A549 (cell line): ENCODE measurements at regions not wholly inside any gene's neighbourhood (a gene's known extent, or its start where the extent isn't known, plus 50 kb on each side); places are given as distances from the start of the nearest gene placed in this dataset.
"Not testable (repeated sequence)": the region's sequence is repeated elsewhere in the genome, so short reads cannot be mapped to it uniquely, and the experiment has no call there.

Experiments used
- ATAC-seq, 2 experiments: fragments of 200-7000 bp in 1 of 2; fragments of >200 bp in 1 of 2; cut with Nextera tagmentation in 1 of 2; cut with Tn5 transposase in 1 of 2; 3 replicates each; pipeline versions ENCODE4 v1.8.0 to v1.9.1; 2018 to 2020; ENCODE audit warnings: mild to moderate bottlenecking in 1 of 2, moderate library complexity in 1 of 2
- CTCF ChIA-PET: fragments of 300-600 bp; sonication (Branson Sonifier 250); formaldehyde crosslinking; extraction: SDS; loops from one replicate; lab custom pipeline; 2021; ENCODE audit warnings: antibody characterized with exemption, inconsistent platforms; lab: Yijun Ruan, JAX
- POLR2A ChIA-PET: fragments of 350-600 bp; formaldehyde crosslinking; extraction: SDS; loops from one replicate; lab custom pipeline; 2021; ENCODE audit warnings: antibody characterized with exemption, inconsistent platforms; lab: Yijun Ruan, JAX
- DNase-seq, 2 experiments: peaks; one replicate each; pipeline versions ENCODE4 v3.0.0 to v3.0.0-alpha.2; 2011 to 2016; ENCODE audit warnings: low read depth in 1 of 2, low spot score in 1 of 2
- FAIRE-seq: peaks from 2 replicates; lab custom pipeline; 2011; peaks lifted over from hg19 to GRCh38; lab: Jason Lieb, UNC
- H3K27ac ChIP-seq, 2 experiments: fragments of >200 bp; sonication (Bioruptor Twin); formaldehyde crosslinking; 3 replicates each; pipeline ENCODE4 v1.5.1; 2016 to 2017
- H3K4me1 ChIP-seq: fragments of >200 bp; sonication (Bioruptor Twin); formaldehyde crosslinking; 3 replicates; pipeline ENCODE4 v1.6.1; 2016
- H3K4me2 ChIP-seq: fragments of >200 bp; sonication (Bioruptor Twin); formaldehyde crosslinking; 3 replicates; pipeline ENCODE4 v1.6.1; 2016
- H3K4me3 ChIP-seq: fragments of >200 bp; sonication (Bioruptor Twin); formaldehyde crosslinking; 3 replicates; pipeline ENCODE4 v1.5.1; 2016
- H3K9me3 ChIP-seq: fragments of >200 bp; sonication (Bioruptor Twin); formaldehyde crosslinking; 3 replicates; pipeline ENCODE4 v1.6.1; 2016
- CBX2 ChIP-seq: fragments of 200-600 bp; sonication (generic); IDR thresholded peaks from 2 replicates; pipeline ENCODE4 v1.6.1; 2016; ENCODE audit warnings: low read depth, mild to moderate bottlenecking, borderline replicate concordance
- CHD2 ChIP-seq: fragments of 150-350 bp; IDR thresholded peaks from 2 replicates; pipeline ENCODE4 v1.6.1; 2014; ENCODE audit warnings: low read length; ENCODE audit not compliant: partially characterized antibody
- CHD4 ChIP-seq: fragments of 200-600 bp; sonication (generic); IDR thresholded peaks from 2 replicates; pipeline ENCODE4 v1.6.1; 2016; ENCODE audit warnings: antibody characterized with exemption, mild to moderate bottlenecking, borderline replicate concordance
- ESRRA ChIP-seq: fragments of 150-350 bp; IDR thresholded peaks from 2 replicates; pipeline ENCODE4 v1.6.1; 2014; ENCODE audit warnings: mild to moderate bottlenecking, low read length, borderline replicate concordance
- FOSB ChIP-seq: fragments of 250-450 bp; sonication (Bioruptor Pico); IDR thresholded peaks from 2 replicates; pipeline ENCODE4 v1.5.0; 2020; ENCODE audit warnings: mild to moderate bottlenecking, moderate library complexity
- FOSL2 ChIP-seq, 2 experiments: fragments of 450-650 bp in 1 of 2; fragments of >200 bp in 1 of 2; sonication (Bioruptor Twin) in 1 of 2; formaldehyde crosslinking; IDR thresholded peaks; 2 replicates each; pipeline versions ENCODE4 v1.5.0 to v1.6.1; 2016 to 2020; ENCODE audit warnings: mild to moderate bottlenecking in 1 of 2, moderate library complexity in 1 of 2
- HDAC2 ChIP-seq: fragments of 200-600 bp; sonication (generic); IDR thresholded peaks from 2 replicates; pipeline ENCODE4 v1.6.1; 2016
- HOXA7 ChIP-seq: fragments of 250-450 bp; sonication (Bioruptor Pico); IDR thresholded peaks from 2 replicates; pipeline ENCODE4 v1.5.0; 2020; ENCODE audit warnings: mild to moderate bottlenecking, moderate library complexity
- JUN ChIP-seq, 2 experiments: fragments of >200 bp; sonication (Bioruptor Twin); formaldehyde crosslinking; IDR thresholded peaks; 2 replicates in 1 of 2; 3 replicates in 1 of 2; pipeline ENCODE4 v1.6.1; 2016 to 2017
- KDM1A ChIP-seq: fragments of 200-600 bp; sonication (generic); IDR thresholded peaks from 2 replicates; pipeline ENCODE4 v1.6.1; 2016; ENCODE audit warnings: low read depth, mild to moderate bottlenecking
- KDM5A ChIP-seq: fragments of 200-600 bp; sonication (generic); IDR thresholded peaks from 2 replicates; pipeline ENCODE4 v1.6.1; 2016; ENCODE audit warnings: antibody characterized with exemption, mild to moderate bottlenecking
- MAFK ChIP-seq: fragments of 450-650 bp; IDR thresholded peaks from 2 replicates; pipeline ENCODE4 v1.6.1; 2014; ENCODE audit not compliant: partially characterized antibody
- PHF8 ChIP-seq: fragments of 200-600 bp; sonication (generic); IDR thresholded peaks from 2 replicates; pipeline ENCODE4 v1.6.1; 2016; ENCODE audit warnings: low read depth, mild to moderate bottlenecking, antibody characterized with exemption, moderate library complexity, borderline replicate concordance
- POLR2A ChIP-seq: IDR thresholded peaks from 2 replicates; pipeline ENCODE4 v1.6.1; 2012; ENCODE audit warnings: mild to moderate bottlenecking, low read length
- SREBF2 ChIP-seq: fragments of 450-650 bp; IDR thresholded peaks from 2 replicates; pipeline ENCODE4 v1.6.1; 2014; ENCODE audit warnings: mild to moderate bottlenecking, moderate library complexity
- USF2 ChIP-seq: fragments of 450-650 bp; IDR thresholded peaks from 2 replicates; pipeline ENCODE4 v1.6.1; 2014; ENCODE audit warnings: antibody characterized with exemption
- ZFP36 ChIP-seq: fragments of 450-650 bp; IDR thresholded peaks from 2 replicates; pipeline ENCODE4 v1.6.1; 2014; ENCODE audit warnings: borderline replicate concordance; ENCODE audit not compliant: partially characterized antibody
- WGBS: methylation state at CpG from one replicate; pipeline ENCODE4 v1.1.6; 2017; ENCODE audit errors: missing lambda C conversion rate; 5-methylcytosine and 5-hydroxymethylcytosine counted together
- TF ChIP-seq, protein P1 (sequence below): fragments of >200 bp; sonication (Bioruptor Twin); formaldehyde crosslinking; IDR thresholded peaks from 2 replicates; pipeline ENCODE4 v1.6.1; 2016
- TF ChIP-seq, protein P2 (sequence below): fragments of >200 bp; sonication (Bioruptor Twin); formaldehyde crosslinking; IDR thresholded peaks from 3 replicates; pipeline ENCODE4 v1.5.1; 2016
- TF ChIP-seq, protein P3 (sequence below): fragments of 250-450 bp; sonication (Bioruptor Pico); IDR thresholded peaks from 2 replicates; pipeline ENCODE4 v1.5.0; 2020; ENCODE audit warnings: low read depth, mild to moderate bottlenecking, moderate library complexity
- TF ChIP-seq, protein P4 (sequence below): IDR thresholded peaks from 2 replicates; pipeline ENCODE4 v1.6.1; 2012
- TF ChIP-seq, protein P5 (sequence below): IDR thresholded peaks from 2 replicates; pipeline ENCODE4 v1.6.1; 2012

DNA sequence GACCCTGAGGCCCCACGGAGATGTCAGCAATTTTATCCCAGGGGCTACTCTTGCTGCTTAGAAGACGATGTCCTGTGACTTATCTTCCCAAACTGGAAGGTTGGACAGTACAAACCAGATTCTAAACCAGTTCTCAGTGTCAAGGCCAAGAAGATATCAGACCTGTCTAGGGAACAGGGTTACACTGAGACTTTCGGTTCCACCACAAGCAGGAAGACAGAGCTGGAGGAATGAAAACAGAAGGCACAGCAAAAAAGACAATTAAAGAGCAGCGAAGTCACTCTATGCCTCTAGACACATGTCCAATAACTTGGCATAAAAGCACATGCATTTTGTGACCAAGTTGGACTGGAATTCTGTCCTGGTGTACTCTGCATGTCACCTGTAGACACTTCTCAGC, 73.4 kb upstream of the TMEM252 start:
- no peak overlapping the region for H3K4me3 ChIP-seq
- DNase-seq (no peak), FAIRE-seq (no peak), ATAC-seq (no peak)
- ChIA-PET POLR2A (no interaction called here), CTCF (no interaction called here)
- H3K4me1 ChIP-seq = no peaks in the 10 kb centered on the region
- H3K4me2 ChIP-seq = no peak overlapping the region
- H3K9me3 ChIP-seq = no peaks in the 10 kb centered on the region
- H3K27ac ChIP-seq = no peak overlapping the region
- TF ChIP-seq CHD4 (no peak), CHD2 (no peak), ZFP36 (no peak), HOXA7 (CRISPR knock-in tag) (no peak), HDAC2 (no peak), KDM1A (no peak), JUN (IDR thresholded peaks at IDR 0.05) (no peak), FOSL2 (IDR thresholded peaks at IDR 0.05) (no peak), FOSL2 (CRISPR knock-in tag; IDR thresholded peaks at IDR 0.05) (no peak), POLR2A (no peak), KDM5A (no peak), USF2 (no peak)
- TF ChIP-seq, protein P1, sequence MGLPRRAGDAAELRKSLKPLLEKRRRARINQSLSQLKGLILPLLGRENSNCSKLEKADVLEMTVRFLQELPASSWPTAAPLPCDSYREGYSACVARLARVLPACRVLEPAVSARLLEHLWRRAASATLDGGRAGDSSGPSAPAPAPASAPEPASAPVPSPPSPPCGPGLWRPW = no peak
- TF ChIP-seq, protein P2, sequence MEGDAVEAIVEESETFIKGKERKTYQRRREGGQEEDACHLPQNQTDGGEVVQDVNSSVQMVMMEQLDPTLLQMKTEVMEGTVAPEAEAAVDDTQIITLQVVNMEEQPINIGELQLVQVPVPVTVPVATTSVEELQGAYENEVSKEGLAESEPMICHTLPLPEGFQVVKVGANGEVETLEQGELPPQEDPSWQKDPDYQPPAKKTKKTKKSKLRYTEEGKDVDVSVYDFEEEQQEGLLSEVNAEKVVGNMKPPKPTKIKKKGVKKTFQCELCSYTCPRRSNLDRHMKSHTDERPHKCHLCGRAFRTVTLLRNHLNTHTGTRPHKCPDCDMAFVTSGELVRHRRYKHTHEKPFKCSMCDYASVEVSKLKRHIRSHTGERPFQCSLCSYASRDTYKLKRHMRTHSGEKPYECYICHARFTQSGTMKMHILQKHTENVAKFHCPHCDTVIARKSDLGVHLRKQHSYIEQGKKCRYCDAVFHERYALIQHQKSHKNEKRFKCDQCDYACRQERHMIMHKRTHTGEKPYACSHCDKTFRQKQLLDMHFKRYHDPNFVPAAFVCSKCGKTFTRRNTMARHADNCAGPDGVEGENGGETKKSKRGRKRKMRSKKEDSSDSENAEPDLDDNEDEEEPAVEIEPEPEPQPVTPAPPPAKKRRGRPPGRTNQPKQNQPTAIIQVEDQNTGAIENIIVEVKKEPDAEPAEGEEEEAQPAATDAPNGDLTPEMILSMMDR = no peak
- TF ChIP-seq, protein P3, sequence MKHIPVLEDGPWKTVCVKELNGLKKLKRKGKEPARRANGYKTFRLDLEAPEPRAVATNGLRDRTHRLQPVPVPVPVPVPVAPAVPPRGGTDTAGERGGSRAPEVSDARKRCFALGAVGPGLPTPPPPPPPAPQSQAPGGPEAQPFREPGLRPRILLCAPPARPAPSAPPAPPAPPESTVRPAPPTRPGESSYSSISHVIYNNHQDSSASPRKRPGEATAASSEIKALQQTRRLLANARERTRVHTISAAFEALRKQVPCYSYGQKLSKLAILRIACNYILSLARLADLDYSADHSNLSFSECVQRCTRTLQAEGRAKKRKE = no peak
- TF ChIP-seq, protein P4, sequence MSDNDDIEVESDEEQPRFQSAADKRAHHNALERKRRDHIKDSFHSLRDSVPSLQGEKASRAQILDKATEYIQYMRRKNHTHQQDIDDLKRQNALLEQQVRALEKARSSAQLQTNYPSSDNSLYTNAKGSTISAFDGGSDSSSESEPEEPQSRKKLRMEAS = no peak
- TF ChIP-seq, all 56 proteins: peak for 0
- 0% methylated on average over 2 of the region's 4 CpGs for WGBS

DNA sequence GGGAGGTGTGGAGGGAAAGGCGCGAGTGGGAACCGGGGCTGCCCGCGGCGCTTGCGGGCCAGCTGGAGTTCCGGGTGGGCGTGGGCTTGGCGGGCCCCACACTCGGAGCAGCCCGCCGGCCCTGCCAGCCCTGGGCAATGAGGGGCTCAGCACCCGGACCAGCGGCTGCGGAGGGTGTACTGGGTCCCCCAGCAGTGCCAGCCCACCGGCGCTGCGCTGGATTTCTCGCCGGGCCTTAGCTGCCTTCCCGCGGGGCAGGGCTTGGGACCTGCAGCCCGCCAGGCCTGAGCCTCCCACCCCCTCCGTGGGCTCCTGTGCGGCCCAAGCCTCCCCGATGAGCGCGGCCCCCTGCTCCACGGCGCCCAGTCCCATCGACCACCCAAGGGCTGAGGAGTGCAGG, 76.3 kb upstream of the TMEM252 start:
- DNase-seq, H3K4me2 ChIP-seq, H3K27ac ChIP-seq, H3K4me3 ChIP-seq, CTCF ChIA-PET, ATAC-seq, POLR2A ChIA-PET, H3K4me1 ChIP-seq, FAIRE-seq, H3K9me3 ChIP-seq: not testable (repeated sequence)
- WGBS = 73% methylated on average over 3 of the region's 32 CpGs

GRCh38 chr9:68619072-68619471, 78.4 kb upstream of the TMEM252 start:
- WGBS = 5% methylated on average over 4 of the region's 4 CpGs
- ChIA-PET CTCF (interaction anchor here (0.9 kb wide), 1 partner anchor 35 kb away, joined by 3 read pairs; no protein-coding TSS in a partner anchor), POLR2A (no interaction called here)
- DNase-seq (no peak), FAIRE-seq (no peak), ATAC-seq (no peak)
- no peak overlapping the region for H3K4me2 ChIP-seq
- no peak overlapping the region for H3K27ac ChIP-seq
- no peak for TF ChIP-seq FOSB (CRISPR knock-in tag)
- TF ChIP-seq USF2 = no peak
- TF ChIP-seq PHF8 = no peak
- TF ChIP-seq MAFK = no peak
- TF ChIP-seq POLR2A = no peak
- TF ChIP-seq, protein P1 = no peak
- TF ChIP-seq CBX2 = no peak
- no peak for TF ChIP-seq HDAC2
- TF ChIP-seq ZFP36 = no peak
- TF ChIP-seq, protein P5, sequence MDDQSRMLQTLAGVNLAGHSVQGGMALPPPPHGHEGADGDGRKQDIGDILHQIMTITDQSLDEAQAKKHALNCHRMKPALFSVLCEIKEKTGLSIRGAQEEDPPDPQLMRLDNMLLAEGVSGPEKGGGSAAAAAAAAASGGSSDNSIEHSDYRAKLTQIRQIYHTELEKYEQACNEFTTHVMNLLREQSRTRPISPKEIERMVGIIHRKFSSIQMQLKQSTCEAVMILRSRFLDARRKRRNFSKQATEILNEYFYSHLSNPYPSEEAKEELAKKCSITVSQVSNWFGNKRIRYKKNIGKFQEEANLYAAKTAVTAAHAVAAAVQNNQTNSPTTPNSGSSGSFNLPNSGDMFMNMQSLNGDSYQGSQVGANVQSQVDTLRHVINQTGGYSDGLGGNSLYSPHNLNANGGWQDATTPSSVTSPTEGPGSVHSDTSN = no peak
- TF ChIP-seq SREBF2 = no peak
- TF ChIP-seq HOXA7 (CRISPR knock-in tag) = no peak
- TF ChIP-seq, protein P3 = no peak
- TF ChIP-seq CHD4 = no peak
- no peak for TF ChIP-seq ESRRA
- no peak overlapping the region for H3K4me3 ChIP-seq
- H3K4me1 ChIP-seq = no peaks in the 10 kb centered on the region
- H3K9me3 ChIP-seq = no peaks in the 10 kb centered on the region
